Natural killer cell treated with Interleukin-12 subunit alpha and Interleukin-12 subunit beta and Interleukin-15 and Interleukin-18, amount 100 ng/mL, for 72 hours (primary cell): ENCODE measurements at regions not wholly inside any gene's neighbourhood (a gene's known extent, or its start where the extent isn't known, plus 50 kb on each side); places are given as distances from the start of the nearest gene placed in this dataset.

ENCODE experiments used
- ATAC-seq, 2 donors: fragments of 150-1000 bp; cut with Tn5 transposase in 1 of 2; sonication (Bioruptor Pico), chemical (Tn5 transposase) in 1 of 2; 2 replicates each; pipeline ENCODE4 v1.10.0; 2021
- DNase-seq: peaks from one replicate; pipeline ENCODE4 v3.0.0; 2022; ENCODE audit warnings: low spot score
- H3K27ac Mint-ChIP-seq, 2 donors: 1 replicate in 1 of 2; 2 replicates in 1 of 2; pipeline ENCODE4 v1.8.0; 2022; ENCODE audit warnings: mixed read lengths in 2 of 2, mild to moderate bottlenecking in 1 of 2, moderate library complexity in 1 of 2
- H3K27me3 Mint-ChIP-seq, 2 donors: 1 replicate in 1 of 2; 2 replicates in 1 of 2; pipeline ENCODE4 v1.8.0; 2022; ENCODE audit warnings: mixed read lengths in 2 of 2
- H3K36me3 Mint-ChIP-seq: one replicate; pipeline ENCODE4 v1.8.0; 2022; ENCODE audit warnings: mixed read lengths
- H3K4me1 Mint-ChIP-seq, 2 donors: 1 replicate in 1 of 2; 2 replicates in 1 of 2; pipeline ENCODE4 v1.8.0; 2022; ENCODE audit warnings: low read depth in 2 of 2, mixed read lengths in 2 of 2, mild to moderate bottlenecking in 1 of 2
- H3K4me3 Mint-ChIP-seq: one replicate; pipeline ENCODE4 v1.8.0; 2022; ENCODE audit warnings: mixed read lengths
- H3K9me3 Mint-ChIP-seq: 2 replicates; pipeline ENCODE4 v1.8.0; 2022; ENCODE audit warnings: mixed read lengths

GRCh38 chr4:176969011-176969410 lies 176.3 kb upstream of the VEGFC start:
- no peak overlapping the region for H3K27ac Mint-ChIP-seq
- H3K36me3 Mint-ChIP-seq, result no peaks in the 10 kb centered on the region
- H3K9me3 Mint-ChIP-seq, result peaks cover 15% of the 10 kb centered on the region
- no peak for ATAC-seq
- H3K4me1 Mint-ChIP-seq, result no peaks in the 10 kb centered on the region
- DNase-seq, result no peak
- H3K4me3 Mint-ChIP-seq, result no peak overlapping the region
- H3K27me3 Mint-ChIP-seq, result no peaks in the 10 kb centered on the region

- Mint-ChIP-seq H3K9me3 (peaks cover 12% of the 10 kb centered on the region), H3K27ac (no peak overlapping the region), H3K4me1 (no peaks in the 10 kb centered on the region), H3K27me3 (no peaks in the 10 kb centered on the region), H3K4me3 (no peak overlapping the region), H3K36me3 (no peaks in the 10 kb centered on the region)
- ATAC-seq (no peak), DNase-seq (no peak)
These were observed 178.1 kb upstream of the VEGFC start for GRCh38 chr4:176970853-176971252.

GRCh38 chr4:176971576-176972115 lies 178.9 kb upstream of the VEGFC start:
- Mint-ChIP-seq H3K9me3 (peaks cover 9% of the 10 kb centered on the region), H3K4me1 (no peaks in the 10 kb centered on the region), H3K27ac (no peak overlapping the region), H3K36me3 (no peaks in the 10 kb centered on the region), H3K27me3 (no peaks in the 10 kb centered on the region), H3K4me3 (no peak overlapping the region)
- DNase-seq (no peak), ATAC-seq (no peak)

- Mint-ChIP-seq H3K36me3 (no peaks in the 10 kb centered on the region), H3K27me3 (no peaks in the 10 kb centered on the region), H3K27ac (no peak overlapping the region), H3K4me1 (no peaks in the 10 kb centered on the region), H3K4me3 (no peak overlapping the region), H3K9me3 (peaks cover 6% of the 10 kb centered on the region)
- ATAC-seq (no peak), DNase-seq (no peak)
These were observed 186.7 kb upstream of the VEGFC start for GRCh38 chr4:176979416-176979815.

- no peak overlapping the region for H3K27ac Mint-ChIP-seq
- DNase-seq (no peak), ATAC-seq (no peak)
- H3K36me3 Mint-ChIP-seq, result no peaks in the 10 kb centered on the region
- H3K9me3 Mint-ChIP-seq, result peaks cover 10% of the 10 kb centered on the region
- no peak overlapping the region for H3K4me3 Mint-ChIP-seq
- no peaks in the 10 kb centered on the region for H3K27me3 Mint-ChIP-seq
- no peaks in the 10 kb centered on the region for H3K4me1 Mint-ChIP-seq
These were observed 188.4 kb upstream of the VEGFC start for GRCh38 chr4:176981074-176981473.

GRCh38 chr4:176981551-176981950 lies 188.8 kb upstream of the VEGFC start:
- Mint-ChIP-seq H3K9me3 (peaks cover 10% of the 10 kb centered on the region), H3K4me1 (no peaks in the 10 kb centered on the region), H3K36me3 (no peaks in the 10 kb centered on the region), H3K27me3 (no peaks in the 10 kb centered on the region), H3K4me3 (no peak overlapping the region), H3K27ac (no peak overlapping the region)
- DNase-seq (no peak), ATAC-seq (no peak)

- ATAC-seq, result no peak
- Mint-ChIP-seq H3K27ac (no peak overlapping the region), H3K4me1 (no peaks in the 10 kb centered on the region), H3K27me3 (no peaks in the 10 kb centered on the region), H3K36me3 (no peaks in the 10 kb centered on the region), H3K9me3 (peaks cover 19% of the 10 kb centered on the region), H3K4me3 (no peak overlapping the region)
- DNase-seq, result no peak
These were observed 195.5 kb upstream of the VEGFC start for GRCh38 chr4:176988226-176988625.

- DNase-seq (no peak), ATAC-seq (no peak)
- H3K9me3 Mint-ChIP-seq, result peaks cover 20% of the 10 kb centered on the region
- no peaks in the 10 kb centered on the region for H3K27me3 Mint-ChIP-seq
- H3K36me3 Mint-ChIP-seq, result no peaks in the 10 kb centered on the region
- H3K27ac Mint-ChIP-seq, result no peak overlapping the region
- H3K4me3 Mint-ChIP-seq, result no peak overlapping the region
- H3K4me1 Mint-ChIP-seq, result no peaks in the 10 kb centered on the region
These were observed 196.5 kb upstream of the VEGFC start for GRCh38 chr4:176989186-176989585.

GRCh38 chr4:176999935-177000543 lies 207.3 kb upstream of the VEGFC start:
- DNase-seq, result no peak
- H3K27me3 Mint-ChIP-seq, result no peaks in the 10 kb centered on the region
- H3K36me3 Mint-ChIP-seq, result no peaks in the 10 kb centered on the region
- H3K4me1 Mint-ChIP-seq, result no peaks in the 10 kb centered on the region
- H3K9me3 Mint-ChIP-seq, result peaks cover 4% of the 10 kb centered on the region
- no peak for ATAC-seq
- H3K4me3 Mint-ChIP-seq, result no peak overlapping the region
- H3K27ac Mint-ChIP-seq, result no peak overlapping the region

GRCh38 chr4:177001271-177002175 lies 208.8 kb upstream of the VEGFC start:
- no peak for ATAC-seq
- H3K4me3 Mint-ChIP-seq, result no peak overlapping the region

GRCh38 chr4:177005674-177006230 lies 213.0 kb upstream of the VEGFC start:
- Mint-ChIP-seq H3K36me3 (no peaks in the 10 kb centered on the region), H3K4me3 (no peak overlapping the region), H3K27me3 (no peaks in the 10 kb centered on the region), H3K27ac (no peak overlapping the region), H3K9me3 (peaks cover 8% of the 10 kb centered on the region), H3K4me1 (no peaks in the 10 kb centered on the region)
- no peak for DNase-seq
- ATAC-seq, result no peak

More at GRCh38 chr4:177001271-177002175, 208.8 kb upstream of the VEGFC start:
- Mint-ChIP-seq H3K36me3 (no peaks in the 10 kb centered on the region), H3K4me1 (no peaks in the 10 kb centered on the region), H3K27me3 (no peaks in the 10 kb centered on the region), H3K9me3 (peaks cover 4% of the 10 kb centered on the region), H3K27ac (no peak overlapping the region)
- DNase-seq, result no peak

GRCh38 chr4:177006331-177006730 lies 213.6 kb upstream of the VEGFC start:
- ATAC-seq (no peak), DNase-seq (no peak)
- Mint-ChIP-seq H3K4me3 (no peak overlapping the region), H3K36me3 (no peaks in the 10 kb centered on the region), H3K9me3 (peaks cover 8% of the 10 kb centered on the region), H3K4me1 (no peaks in the 10 kb centered on the region), H3K27me3 (no peaks in the 10 kb centered on the region), H3K27ac (no peak overlapping the region)

GRCh38 chr4:177008071-177008835 lies 215.5 kb upstream of the VEGFC start:
- DNase-seq (no peak), ATAC-seq (no peak)
- peaks cover 5% of the 10 kb centered on the region for H3K9me3 Mint-ChIP-seq
- peaks cover 4% of the 10 kb centered on the region for H3K36me3 Mint-ChIP-seq
- no peak overlapping the region for H3K4me3 Mint-ChIP-seq
- no peak overlapping the region for H3K27ac Mint-ChIP-seq
- no peaks in the 10 kb centered on the region for H3K27me3 Mint-ChIP-seq
- H3K4me1 Mint-ChIP-seq, result no peaks in the 10 kb centered on the region
